Stomach (tissue), 4 donors: ENCODE measurements at regions not wholly inside any gene's neighbourhood (a gene's known extent, or its start where the extent isn't known, plus 50 kb on each side); places are given as distances from the start of the nearest gene placed in this dataset.

Source experiments
- POLR2A ChIP-seq, 4 donors: fragments of 450-650 bp; IDR thresholded peaks; one replicate each; pipeline ENCODE4 v1.6.1; 2016; ENCODE audit warnings: antibody characterized with exemption in 4 of 4, control low read depth in 2 of 4, mild to moderate bottlenecking in 1 of 4, moderate library complexity in 1 of 4
- POLR2AphosphoS5 ChIP-seq, 3 donors: sonication (generic); formaldehyde crosslinking; IDR thresholded peaks; one replicate each; pipeline ENCODE4 v1.6.1; 2016; ENCODE audit warnings: antibody characterized with exemption in 3 of 3
- TF ChIP-seq, protein P1 (sequence below), 7 experiments: fragments of 450-650 bp in 4 of 7; fragments of 200-600 bp in 3 of 7; sonication (generic) in 3 of 7; IDR thresholded peaks; one replicate each; pipeline ENCODE4 v1.5.1; 2016 to 2019; ENCODE audit warnings: antibody characterized with exemption in 7 of 7, control low read depth in 2 of 7, mild to moderate bottlenecking in 1 of 7

GRCh38 chr3:72260588-72260910 is 475.6 kb upstream of the PROK2 start:
- TF ChIP-seq, protein P1, sequence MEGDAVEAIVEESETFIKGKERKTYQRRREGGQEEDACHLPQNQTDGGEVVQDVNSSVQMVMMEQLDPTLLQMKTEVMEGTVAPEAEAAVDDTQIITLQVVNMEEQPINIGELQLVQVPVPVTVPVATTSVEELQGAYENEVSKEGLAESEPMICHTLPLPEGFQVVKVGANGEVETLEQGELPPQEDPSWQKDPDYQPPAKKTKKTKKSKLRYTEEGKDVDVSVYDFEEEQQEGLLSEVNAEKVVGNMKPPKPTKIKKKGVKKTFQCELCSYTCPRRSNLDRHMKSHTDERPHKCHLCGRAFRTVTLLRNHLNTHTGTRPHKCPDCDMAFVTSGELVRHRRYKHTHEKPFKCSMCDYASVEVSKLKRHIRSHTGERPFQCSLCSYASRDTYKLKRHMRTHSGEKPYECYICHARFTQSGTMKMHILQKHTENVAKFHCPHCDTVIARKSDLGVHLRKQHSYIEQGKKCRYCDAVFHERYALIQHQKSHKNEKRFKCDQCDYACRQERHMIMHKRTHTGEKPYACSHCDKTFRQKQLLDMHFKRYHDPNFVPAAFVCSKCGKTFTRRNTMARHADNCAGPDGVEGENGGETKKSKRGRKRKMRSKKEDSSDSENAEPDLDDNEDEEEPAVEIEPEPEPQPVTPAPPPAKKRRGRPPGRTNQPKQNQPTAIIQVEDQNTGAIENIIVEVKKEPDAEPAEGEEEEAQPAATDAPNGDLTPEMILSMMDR (IDR thresholded peaks at IDR 0.05) = no peak
- TF ChIP-seq POLR2A (IDR thresholded peaks at IDR 0.05) = no peak
- no peak for TF ChIP-seq POLR2AphosphoS5 (IDR thresholded peaks at IDR 0.05)
